Fibroblast of lung (primary cell): ENCODE measurements at regions not wholly inside any gene's neighbourhood (a gene's known extent, or its start where the extent isn't known, plus 50 kb on each side); places are given as distances from the start of the nearest gene placed in this dataset.

ENCODE experiments used
- CTCF ChIP-seq, 2 donors: IDR thresholded peaks in 1 of 2; conservative IDR thresholded peaks in 1 of 2; 1 replicate in 1 of 2; 2 replicates in 1 of 2; pipeline ENCODE4 v1.5.1; 2011 to 2012; ENCODE audit warnings: low read length in 2 of 2, control low read depth in 1 of 2, inconsistent platforms in 1 of 2, low read depth in 1 of 2, mild to moderate bottlenecking in 1 of 2
- EZH2 ChIP-seq: IDR thresholded peaks from 2 replicates; pipeline ENCODE4 v1.5.1; 2012; ENCODE audit warnings: low read length, control low read depth, mild to moderate bottlenecking; ENCODE audit errors: missing control alignments

DNA sequence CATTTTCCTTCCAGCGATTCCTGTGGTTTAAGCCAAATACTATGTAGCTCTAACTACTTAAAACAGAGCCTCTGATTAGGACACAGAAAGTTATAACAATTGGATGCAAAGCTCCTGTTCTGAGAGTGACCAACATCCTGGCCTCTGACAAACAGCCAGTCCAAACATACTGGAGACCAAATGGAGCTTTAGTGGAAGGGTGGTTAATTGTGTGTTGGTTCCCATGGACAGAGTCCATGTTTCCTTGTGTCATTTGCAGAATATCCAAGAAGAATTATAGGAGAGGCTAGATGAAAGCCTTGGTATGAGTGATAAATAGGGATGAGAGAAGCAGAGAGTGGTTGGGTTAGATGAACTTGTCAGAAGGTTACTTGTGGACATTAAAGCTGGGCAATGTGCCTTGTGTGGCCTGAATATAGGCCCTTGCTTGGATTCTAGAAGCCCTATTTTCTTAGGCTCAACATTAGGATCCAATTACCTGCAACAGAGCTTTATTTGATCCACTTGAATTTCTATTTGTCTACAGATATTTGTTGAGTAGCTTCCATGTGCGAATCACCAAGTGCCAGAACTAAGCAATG is 180.5 kb upstream of the GORAB start:
- TF ChIP-seq CTCF (conservative IDR thresholded peaks at IDR 0.05 in 1 of 2, IDR thresholded peaks at IDR 0.05 in 1 of 2; ENCODE audit: low read depth in 1 of 2, low read length in 2 of 2) (no peak), EZH2 (no peak)
